ENCODE measurements at regions not wholly inside any gene's neighbourhood (a gene's known extent, or its start where the extent isn't known, plus 50 kb on each side); places are given as distances from the start of the nearest gene placed in this dataset.

DNA sequence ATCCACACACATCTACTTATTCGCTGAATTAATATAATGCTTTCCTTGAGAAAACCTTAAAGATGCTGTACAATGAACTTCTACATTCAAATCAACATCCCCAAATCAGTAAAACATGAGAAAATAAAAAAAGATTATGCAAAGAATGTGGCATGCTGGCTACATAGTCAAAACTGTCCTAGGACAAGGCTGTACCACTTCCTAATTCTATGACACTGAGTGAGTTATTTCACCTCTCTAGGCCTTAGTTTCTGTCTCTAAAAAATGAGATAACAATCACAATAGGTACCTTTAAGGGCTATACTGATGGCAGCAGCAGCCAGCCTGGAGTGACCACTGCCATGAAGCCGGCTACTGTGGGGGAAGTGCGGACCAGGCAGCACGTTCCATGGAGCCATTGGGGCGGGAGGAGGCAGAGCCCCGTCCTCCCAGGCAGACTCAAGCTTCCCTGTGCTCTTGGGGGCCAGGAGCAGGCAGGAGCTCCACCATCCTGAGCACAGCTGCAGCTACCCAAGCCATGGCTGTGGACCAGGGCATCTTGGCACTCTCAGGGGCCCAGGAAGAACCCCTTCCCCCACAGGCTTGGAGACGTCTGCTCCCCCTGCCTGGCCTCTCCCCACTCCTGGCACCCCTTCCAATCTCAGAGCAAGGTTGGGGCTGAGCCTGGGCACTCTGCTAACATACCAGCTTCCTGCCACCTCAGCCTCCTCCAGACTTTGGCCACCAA, 110.2 kb downstream of the ELAPOR2 start:
- TF ChIP-seq, protein P1, sequence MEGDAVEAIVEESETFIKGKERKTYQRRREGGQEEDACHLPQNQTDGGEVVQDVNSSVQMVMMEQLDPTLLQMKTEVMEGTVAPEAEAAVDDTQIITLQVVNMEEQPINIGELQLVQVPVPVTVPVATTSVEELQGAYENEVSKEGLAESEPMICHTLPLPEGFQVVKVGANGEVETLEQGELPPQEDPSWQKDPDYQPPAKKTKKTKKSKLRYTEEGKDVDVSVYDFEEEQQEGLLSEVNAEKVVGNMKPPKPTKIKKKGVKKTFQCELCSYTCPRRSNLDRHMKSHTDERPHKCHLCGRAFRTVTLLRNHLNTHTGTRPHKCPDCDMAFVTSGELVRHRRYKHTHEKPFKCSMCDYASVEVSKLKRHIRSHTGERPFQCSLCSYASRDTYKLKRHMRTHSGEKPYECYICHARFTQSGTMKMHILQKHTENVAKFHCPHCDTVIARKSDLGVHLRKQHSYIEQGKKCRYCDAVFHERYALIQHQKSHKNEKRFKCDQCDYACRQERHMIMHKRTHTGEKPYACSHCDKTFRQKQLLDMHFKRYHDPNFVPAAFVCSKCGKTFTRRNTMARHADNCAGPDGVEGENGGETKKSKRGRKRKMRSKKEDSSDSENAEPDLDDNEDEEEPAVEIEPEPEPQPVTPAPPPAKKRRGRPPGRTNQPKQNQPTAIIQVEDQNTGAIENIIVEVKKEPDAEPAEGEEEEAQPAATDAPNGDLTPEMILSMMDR (IDR thresholded peaks at IDR 0.05; ENCODE audit: insufficient read depth, low read length), result no peak
- DNase-seq (ENCODE audit: low read depth), result no peak
- no peak overlapping the region for H3K4me3 ChIP-seq (ENCODE audit: low read depth, low read length)

DNA sequence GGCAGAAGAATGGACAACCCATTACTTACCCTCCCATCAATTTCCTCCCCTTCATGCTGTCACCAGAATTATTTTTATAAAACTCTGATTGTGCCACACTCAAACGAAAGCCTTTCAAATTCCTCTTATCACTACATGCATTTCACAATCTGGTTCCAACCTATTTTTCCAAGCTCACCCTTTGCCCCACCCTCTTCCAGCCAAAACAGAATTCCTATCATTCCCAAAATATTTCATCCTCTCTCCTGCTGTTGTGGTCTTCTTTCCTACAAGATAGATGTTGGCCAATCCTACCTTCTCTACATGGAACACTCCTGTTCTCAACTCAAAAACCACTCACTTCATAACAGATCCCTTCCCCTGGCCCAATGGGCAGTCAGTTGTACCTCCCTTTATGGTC, 111.5 kb downstream of the ELAPOR2 start:
- DNase-seq (ENCODE audit: low read depth), result peak; percentile 63
- TF ChIP-seq, protein P1 (IDR thresholded peaks at IDR 0.05; ENCODE audit: insufficient read depth, low read length), result no peak
- no peak overlapping the region for H3K4me3 ChIP-seq (ENCODE audit: low read depth, low read length)

DNA sequence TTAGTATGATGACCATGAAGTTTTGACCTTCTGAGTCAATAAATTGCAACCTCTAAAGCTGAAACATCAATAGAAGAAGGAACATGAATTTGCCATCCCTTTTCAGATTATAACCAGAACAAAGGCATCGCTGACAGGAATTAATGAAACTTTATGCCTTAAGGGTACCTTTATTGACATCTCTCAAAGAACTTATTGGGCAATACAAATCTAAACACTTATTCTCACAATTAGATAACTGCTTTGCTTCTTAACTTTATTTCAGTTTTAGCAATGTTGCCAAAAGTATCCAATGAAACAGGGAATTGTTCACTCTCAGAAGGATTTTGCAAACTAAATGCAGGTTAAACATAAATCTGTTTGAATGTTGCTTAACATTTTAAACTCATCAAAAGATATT, 116.0 kb downstream of the ELAPOR2 start:
- TF ChIP-seq, protein P1 (IDR thresholded peaks at IDR 0.05; ENCODE audit: insufficient read depth, low read length), result no peak
- no peak overlapping the region for H3K4me3 ChIP-seq (ENCODE audit: low read depth, low read length)
- no peak for DNase-seq (ENCODE audit: low read depth)

DNA sequence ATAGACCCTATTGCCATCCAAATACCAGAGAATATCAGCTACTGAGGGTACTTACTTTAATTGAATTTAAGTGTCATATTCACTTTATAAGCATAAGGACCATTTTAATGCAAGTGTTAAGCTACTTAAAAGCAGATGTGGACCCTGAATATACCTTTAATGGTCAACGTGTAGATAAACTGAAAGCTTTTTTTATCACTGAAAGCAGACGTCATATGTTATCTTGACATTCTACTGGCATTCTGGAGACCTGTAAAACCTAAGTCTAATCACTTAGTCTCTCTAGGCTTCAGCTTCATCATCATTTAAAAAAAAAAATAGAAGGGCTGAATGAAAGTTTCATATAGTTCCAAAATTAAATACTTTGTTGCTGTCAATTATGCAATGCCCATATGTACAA, 116.5 kb downstream of the ELAPOR2 start:
- no peak overlapping the region for H3K4me3 ChIP-seq (ENCODE audit: low read depth, low read length)
- TF ChIP-seq, protein P1 (IDR thresholded peaks at IDR 0.05; ENCODE audit: insufficient read depth, low read length), result no peak
- DNase-seq (ENCODE audit: low read depth), result no peak

DNA sequence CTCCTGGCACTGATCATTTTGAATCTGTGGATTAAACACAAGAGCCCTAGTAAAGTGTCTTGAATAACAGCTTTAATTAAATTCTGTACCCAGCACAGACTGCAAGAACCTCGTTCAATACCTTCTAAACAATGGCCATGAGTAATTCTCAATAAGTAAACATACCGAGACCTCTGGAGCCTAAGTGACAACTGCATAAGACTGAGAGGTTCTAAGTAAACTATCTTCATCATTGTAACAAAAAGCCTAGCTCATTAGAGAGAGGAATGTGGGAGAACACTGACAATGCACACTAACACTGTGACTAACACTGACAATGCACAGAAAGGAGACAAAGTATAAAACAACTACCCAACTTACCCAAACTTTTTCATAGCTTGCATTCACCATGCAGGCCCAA, 117.4 kb downstream of the ELAPOR2 start:
- no peak for DNase-seq (ENCODE audit: low read depth)
- TF ChIP-seq, protein P1 (IDR thresholded peaks at IDR 0.05; ENCODE audit: insufficient read depth, low read length), result no peak
- H3K4me3 ChIP-seq (ENCODE audit: low read depth, low read length), result no peak overlapping the region

DNA sequence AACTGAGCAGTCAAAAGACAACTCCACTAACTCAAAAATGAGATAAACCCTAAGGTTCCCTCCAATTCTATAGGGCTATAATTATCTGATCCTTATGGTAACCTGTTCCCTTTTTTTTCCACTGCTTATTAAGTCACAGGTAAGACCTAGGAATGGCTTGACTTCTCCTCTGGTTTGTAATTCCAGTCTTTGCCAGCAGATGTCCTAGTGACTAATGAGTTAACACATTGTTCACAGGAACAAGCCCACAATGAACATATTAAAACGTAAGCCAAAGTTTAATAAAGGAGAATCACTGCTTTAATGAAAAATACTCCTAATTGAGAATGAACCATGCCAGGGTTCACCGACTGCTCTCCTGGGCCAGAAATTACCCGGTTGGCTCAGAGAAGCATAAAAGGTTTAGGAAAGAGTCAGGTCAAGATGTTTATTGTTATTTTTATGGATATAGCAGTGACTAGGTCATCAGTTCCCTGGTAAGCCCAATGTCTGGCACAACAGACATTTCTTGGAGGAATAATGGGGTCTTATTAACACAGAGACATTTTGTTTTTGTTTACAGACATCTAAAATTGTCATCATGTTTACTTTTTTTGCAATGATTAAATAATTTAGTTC, 120.1 kb downstream of the ELAPOR2 start:
- H3K4me3 ChIP-seq (ENCODE audit: low read depth, low read length), result no peak overlapping the region
- peak; percentile 80 for DNase-seq (ENCODE audit: low read depth)
- TF ChIP-seq, protein P1 (IDR thresholded peaks at IDR 0.05; ENCODE audit: insufficient read depth, low read length), result peak; percentile 78
